ENCODE measurements at regions not wholly inside any gene's neighbourhood (a gene's known extent, or its start where the extent isn't known, plus 50 kb on each side); places are given as distances from the start of the nearest gene placed in this dataset.
A peak's percentile ranks its signal among the peaks of the same experiment; 100 is the strongest.

DNA sequence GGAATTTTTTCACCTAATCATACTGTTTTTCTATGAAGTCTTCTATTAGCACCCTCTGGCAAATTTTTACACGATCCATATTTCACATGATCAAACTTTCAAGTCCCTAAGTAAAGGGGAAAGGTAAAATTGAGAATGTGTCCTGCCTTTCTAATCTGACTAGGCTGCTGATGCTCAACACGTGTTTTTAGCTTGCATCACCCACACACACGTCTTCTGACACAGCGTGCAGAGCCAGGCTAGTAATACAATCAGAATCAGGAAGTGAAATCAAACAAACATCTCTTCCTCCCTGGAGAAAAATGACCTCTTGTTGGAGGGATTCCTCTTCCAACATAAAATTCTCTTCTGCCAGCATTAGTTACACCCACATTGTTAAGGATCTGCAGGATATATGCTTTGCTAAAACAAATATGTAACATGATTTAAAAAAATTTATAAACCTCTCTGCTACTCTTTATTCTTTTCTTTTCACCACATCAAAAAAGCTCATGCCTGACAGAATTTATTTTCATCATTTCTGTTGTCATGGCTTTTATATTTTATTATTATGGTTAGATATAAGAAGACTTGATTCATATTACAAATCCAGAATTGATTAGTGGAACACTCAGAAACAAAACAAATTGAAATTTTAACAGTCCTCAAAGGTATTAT is 122.4 kb downstream of the RAP2B start:
- Mint-ChIP-seq H3K36me3 (no peaks in the 10 kb centered on the region), H3K4me1 (peaks cover 28% of the 10 kb centered on the region), H3K27ac (peak overlapping the region; percentile 87), H3K27me3 (no peaks in the 10 kb centered on the region), H3K4me3 (no peak overlapping the region), H3K9me3 (no peaks in the 10 kb centered on the region)
- DNase-seq, result peak; percentile 42

DNA sequence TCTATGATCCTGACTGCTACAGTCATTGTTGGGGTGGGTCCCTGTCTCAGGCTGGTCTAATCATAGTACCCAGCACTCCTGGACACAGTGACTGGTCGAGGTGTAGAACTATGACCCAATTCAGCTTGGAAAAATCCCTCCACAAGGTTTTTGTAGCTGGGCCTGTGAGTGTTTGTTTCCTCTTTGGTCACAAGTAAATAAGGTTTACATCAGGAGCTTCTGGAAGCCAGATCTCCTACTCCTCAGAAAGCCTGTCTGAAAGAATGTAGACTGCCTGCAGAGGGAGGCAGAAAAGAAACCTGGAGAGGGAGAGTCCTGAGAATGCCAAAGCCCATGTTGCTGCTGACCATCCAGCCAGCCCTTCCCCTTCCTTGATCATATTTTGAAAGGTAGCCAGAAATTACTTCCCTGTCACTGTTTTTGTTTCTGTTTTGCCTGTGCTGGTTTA is 123.2 kb downstream of the RAP2B start:
- H3K27me3 Mint-ChIP-seq, result no peaks in the 10 kb centered on the region
- no peak for DNase-seq
- peak overlapping the region; percentile 31 for H3K27ac Mint-ChIP-seq
- H3K4me1 Mint-ChIP-seq, result peaks cover 32% of the 10 kb centered on the region
- H3K36me3 Mint-ChIP-seq, result no peaks in the 10 kb centered on the region
- H3K4me3 Mint-ChIP-seq, result no peak overlapping the region
- H3K9me3 Mint-ChIP-seq, result no peaks in the 10 kb centered on the region

DNA sequence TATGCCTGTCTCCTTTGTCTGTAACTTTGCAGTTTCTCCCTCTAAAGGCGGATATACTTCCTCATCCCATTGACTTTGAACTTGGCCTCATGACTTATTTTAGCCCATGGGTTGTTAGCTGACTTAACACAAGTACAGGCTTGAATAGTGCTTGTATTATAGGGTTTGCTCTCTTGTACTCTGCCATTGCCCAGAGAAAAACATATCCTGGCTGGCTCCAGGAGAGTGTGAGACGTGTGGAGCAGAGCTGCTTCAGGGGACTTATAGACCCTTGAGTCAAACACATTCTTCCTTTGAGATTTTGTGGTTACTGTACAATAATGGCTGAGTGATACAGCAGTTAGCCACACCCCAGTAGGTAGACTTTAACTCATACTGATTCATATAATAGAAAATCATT is 124.0 kb downstream of the RAP2B start:
- peaks cover 39% of the 10 kb centered on the region for H3K4me1 Mint-ChIP-seq
- DNase-seq, result no peak
- H3K4me3 Mint-ChIP-seq, result no peak overlapping the region
- no peaks in the 10 kb centered on the region for H3K27me3 Mint-ChIP-seq
- no peak overlapping the region for H3K27ac Mint-ChIP-seq
- no peaks in the 10 kb centered on the region for H3K9me3 Mint-ChIP-seq
- H3K36me3 Mint-ChIP-seq, result no peaks in the 10 kb centered on the region

DNA sequence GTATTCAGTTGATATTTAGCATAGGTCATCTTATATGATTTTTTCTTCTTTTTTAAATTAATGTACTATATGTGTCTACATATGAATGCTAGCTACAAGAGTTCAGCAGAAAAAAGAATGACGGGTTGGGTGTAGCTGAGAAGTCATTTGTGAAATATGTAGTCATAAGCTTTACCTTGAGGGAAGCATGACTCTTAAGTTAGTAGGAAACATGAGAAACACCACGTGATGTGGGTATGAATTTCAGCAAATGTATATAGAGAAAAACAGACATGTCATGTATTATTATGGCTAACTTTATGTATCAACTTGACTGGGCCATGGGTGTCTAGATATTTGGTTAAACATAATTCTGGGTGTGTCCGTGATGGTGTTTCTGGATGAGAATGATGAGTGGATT is 125.0 kb downstream of the RAP2B start:
- Mint-ChIP-seq H3K9me3 (no peaks in the 10 kb centered on the region), H3K27ac (no peak overlapping the region), H3K4me1 (peaks cover 43% of the 10 kb centered on the region), H3K4me3 (no peak overlapping the region), H3K36me3 (no peaks in the 10 kb centered on the region), H3K27me3 (no peaks in the 10 kb centered on the region)
- DNase-seq, result no peak

DNA sequence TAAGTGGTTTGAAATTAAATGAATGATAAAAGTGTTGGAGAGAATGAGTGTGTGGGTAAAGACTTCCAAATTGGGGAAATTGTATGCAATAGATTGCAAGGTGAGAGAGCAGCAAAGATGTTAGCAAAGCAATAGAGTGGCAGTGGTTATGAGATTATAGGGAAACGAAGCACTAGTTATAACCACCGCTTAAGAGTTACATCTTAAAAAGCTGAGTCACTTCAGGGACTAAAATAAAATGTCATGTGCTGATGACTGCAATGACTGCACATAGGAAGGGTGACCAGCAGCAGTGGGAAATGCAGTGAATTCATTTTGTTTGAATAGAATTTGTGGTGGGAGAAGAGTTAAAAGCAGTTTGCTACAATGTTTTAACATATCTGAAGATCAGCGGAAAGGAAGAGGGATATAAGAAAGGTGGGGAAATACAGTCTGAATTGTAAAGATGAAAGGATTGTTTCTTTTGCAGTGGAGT is 127.3 kb downstream of the RAP2B start:
- H3K4me3 Mint-ChIP-seq, result no peak overlapping the region
- peaks cover 40% of the 10 kb centered on the region for H3K4me1 Mint-ChIP-seq
- no peak for DNase-seq
- no peaks in the 10 kb centered on the region for H3K27me3 Mint-ChIP-seq
- no peaks in the 10 kb centered on the region for H3K36me3 Mint-ChIP-seq
- H3K27ac Mint-ChIP-seq, result no peak overlapping the region
- H3K9me3 Mint-ChIP-seq, result no peaks in the 10 kb centered on the region

DNA sequence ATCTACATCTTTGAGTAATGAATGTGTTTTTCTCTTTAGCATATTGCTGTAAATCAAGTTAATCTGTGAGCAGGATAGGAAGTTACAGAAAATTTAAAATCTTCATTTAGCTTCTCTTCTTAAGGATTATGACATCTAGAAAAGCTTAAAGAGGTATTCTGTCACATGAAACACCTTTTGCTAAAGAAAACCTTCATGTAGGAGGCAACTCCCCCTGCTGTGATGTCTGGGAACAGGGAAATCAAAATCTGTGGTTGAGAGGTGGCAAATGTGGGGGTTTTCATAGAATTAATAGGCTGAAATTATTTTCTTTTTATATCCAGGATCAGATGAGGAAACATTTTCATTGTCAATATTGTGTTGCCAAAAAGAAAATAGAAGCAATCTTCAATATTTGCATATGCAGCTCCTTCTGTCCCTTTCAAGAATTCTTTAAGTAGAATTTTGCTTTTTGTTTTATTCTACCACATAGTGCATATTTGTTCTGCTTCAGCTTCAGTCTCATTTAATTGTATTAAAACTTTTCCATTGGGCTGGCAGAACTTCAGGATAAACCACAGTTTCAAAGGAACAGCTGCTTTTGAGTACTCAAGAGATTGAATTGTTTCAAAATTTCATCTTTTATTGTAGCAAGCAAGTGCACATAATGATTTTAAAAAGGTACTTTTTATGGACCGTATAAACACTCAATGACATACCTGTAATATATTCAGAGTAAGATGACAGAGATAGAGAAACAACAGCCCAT is 128.4 kb downstream of the RAP2B start:
- H3K4me1 Mint-ChIP-seq, result peaks cover 34% of the 10 kb centered on the region
- H3K9me3 Mint-ChIP-seq, result no peaks in the 10 kb centered on the region
- H3K27ac Mint-ChIP-seq, result no peak overlapping the region
- no peak for DNase-seq
- H3K36me3 Mint-ChIP-seq, result no peaks in the 10 kb centered on the region
- no peaks in the 10 kb centered on the region for H3K27me3 Mint-ChIP-seq
- H3K4me3 Mint-ChIP-seq, result no peak overlapping the region

DNA sequence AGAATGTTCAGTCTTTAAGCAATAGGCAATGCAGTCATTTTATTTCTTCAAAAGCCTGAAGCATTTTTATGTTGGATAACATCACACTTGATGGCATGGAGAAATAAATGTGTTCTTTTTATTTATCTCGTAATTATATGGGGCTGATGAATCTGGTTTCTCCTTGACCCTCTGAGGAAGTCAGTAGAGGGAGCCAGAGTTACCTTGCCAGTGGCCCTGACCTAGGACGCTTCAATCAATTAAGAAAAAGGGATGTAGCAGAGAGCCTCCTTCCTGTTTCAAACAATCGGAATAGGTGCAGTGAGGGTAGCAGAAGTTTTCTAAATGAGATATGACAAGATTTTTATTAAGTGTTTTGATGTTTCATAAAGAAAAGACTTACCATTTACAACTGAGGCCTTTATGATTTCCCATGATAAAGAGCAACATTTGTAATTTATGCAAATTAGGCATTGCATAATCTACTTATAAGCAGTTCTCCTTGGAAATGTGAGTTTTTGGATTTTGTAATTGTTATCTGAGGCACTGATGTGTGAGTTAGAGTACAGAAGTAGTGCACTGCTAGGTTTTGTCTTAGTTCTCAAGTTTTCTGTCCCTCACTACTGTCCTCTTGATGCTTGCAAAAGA is 129.1 kb downstream of the RAP2B start:
- no peak overlapping the region for H3K27ac Mint-ChIP-seq
- H3K9me3 Mint-ChIP-seq, result no peaks in the 10 kb centered on the region
- no peaks in the 10 kb centered on the region for H3K36me3 Mint-ChIP-seq
- no peak overlapping the region for H3K4me3 Mint-ChIP-seq
- H3K4me1 Mint-ChIP-seq, result peaks cover 28% of the 10 kb centered on the region
- no peaks in the 10 kb centered on the region for H3K27me3 Mint-ChIP-seq
- DNase-seq, result no peak

DNA sequence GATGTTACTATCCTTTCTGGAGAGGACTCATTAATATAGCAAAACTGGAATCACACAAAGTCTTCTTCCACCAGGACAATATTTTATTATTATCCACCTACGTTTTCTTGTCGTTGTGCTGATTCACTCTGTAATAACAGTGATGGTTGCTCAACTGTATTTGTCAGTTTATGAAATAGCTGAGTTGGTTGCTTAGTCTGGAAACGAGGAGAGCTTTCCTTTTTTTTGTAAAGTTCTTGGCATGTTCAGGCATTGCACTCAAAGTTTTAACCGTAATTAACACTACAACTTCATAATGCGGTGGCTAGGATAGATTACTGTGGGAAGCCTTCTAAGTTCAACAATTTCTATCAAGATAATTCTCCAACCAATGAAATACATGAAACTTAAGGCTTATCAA is 131.2 kb downstream of the RAP2B start:
- no peaks in the 10 kb centered on the region for H3K36me3 Mint-ChIP-seq
- H3K27ac Mint-ChIP-seq, result no peak overlapping the region
- H3K9me3 Mint-ChIP-seq, result no peaks in the 10 kb centered on the region
- no peak for DNase-seq
- H3K4me3 Mint-ChIP-seq, result no peak overlapping the region
- H3K4me1 Mint-ChIP-seq, result peaks cover 20% of the 10 kb centered on the region
- H3K27me3 Mint-ChIP-seq, result no peaks in the 10 kb centered on the region

DNA sequence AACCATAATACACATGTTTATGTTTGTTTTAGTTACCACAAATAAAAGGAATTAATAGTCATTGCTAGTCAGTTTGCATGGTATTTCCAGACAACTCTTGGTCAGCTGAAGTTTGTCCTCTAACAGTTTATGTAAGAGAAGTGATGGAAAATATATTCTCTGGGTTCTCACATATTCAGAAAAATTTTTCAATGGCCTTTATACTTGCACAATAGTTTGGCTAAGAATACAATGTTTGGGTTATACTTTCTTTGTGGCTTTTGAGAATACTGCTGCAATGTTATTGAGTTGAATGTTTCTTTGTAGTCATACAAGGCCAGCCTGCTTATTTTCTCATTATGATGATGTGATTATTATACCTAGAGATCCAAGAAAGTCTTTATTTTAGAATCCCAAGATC is 133.9 kb downstream of the RAP2B start:
- H3K27me3 Mint-ChIP-seq, result no peaks in the 10 kb centered on the region
- DNase-seq, result no peak
- no peaks in the 10 kb centered on the region for H3K36me3 Mint-ChIP-seq
- no peak overlapping the region for H3K27ac Mint-ChIP-seq
- H3K4me3 Mint-ChIP-seq, result no peak overlapping the region
- no peaks in the 10 kb centered on the region for H3K9me3 Mint-ChIP-seq
- H3K4me1 Mint-ChIP-seq, result peaks cover 6% of the 10 kb centered on the region

DNA sequence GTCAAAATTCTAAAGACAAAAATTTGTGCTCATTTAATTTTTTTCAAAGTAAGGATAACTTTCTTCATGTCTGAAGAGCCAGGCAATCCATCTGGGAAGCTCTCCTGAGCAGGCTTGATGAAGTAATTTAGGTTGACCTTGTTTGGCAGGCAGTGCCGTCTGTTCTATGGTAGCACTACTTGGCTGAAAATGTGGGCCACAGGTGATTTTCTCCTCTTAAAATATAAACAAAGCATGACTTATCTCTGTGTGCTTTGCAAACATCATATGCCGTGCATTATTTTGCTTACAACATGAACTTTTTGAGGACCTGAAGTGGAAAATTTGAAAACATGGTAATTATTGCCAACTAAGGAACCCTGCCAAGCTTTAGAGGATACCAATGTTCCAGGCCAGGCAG is 143.2 kb downstream of the RAP2B start:
- Mint-ChIP-seq H3K9me3 (no peaks in the 10 kb centered on the region), H3K27ac (no peak overlapping the region), H3K4me3 (no peak overlapping the region), H3K4me1 (no peaks in the 10 kb centered on the region), H3K36me3 (no peaks in the 10 kb centered on the region), H3K27me3 (no peaks in the 10 kb centered on the region)
- no peak for DNase-seq

DNA sequence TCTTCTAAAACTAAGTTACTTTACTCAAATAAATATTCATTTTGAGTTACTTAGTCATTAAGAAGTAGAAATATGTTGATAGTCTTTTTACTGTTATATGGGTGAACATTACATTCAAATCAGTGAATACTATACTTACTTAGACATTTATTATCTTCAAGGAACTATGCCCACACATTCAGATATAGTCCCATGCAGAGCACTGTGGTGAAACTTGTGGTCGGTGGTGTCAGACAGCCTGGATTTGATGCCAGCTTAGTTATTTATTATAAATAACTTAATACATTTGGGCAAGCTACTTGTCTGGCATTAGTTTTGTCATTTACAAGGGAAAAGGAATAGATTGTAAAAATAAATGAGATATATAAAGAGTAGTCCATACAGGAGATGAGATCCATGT is 149.5 kb downstream of the RAP2B start:
- Mint-ChIP-seq H3K4me1 (peaks cover 6% of the 10 kb centered on the region), H3K36me3 (no peaks in the 10 kb centered on the region), H3K9me3 (peaks cover 2% of the 10 kb centered on the region), H3K27me3 (no peaks in the 10 kb centered on the region), H3K4me3 (no peak overlapping the region), H3K27ac (no peak overlapping the region)
- DNase-seq, result no peak

DNA sequence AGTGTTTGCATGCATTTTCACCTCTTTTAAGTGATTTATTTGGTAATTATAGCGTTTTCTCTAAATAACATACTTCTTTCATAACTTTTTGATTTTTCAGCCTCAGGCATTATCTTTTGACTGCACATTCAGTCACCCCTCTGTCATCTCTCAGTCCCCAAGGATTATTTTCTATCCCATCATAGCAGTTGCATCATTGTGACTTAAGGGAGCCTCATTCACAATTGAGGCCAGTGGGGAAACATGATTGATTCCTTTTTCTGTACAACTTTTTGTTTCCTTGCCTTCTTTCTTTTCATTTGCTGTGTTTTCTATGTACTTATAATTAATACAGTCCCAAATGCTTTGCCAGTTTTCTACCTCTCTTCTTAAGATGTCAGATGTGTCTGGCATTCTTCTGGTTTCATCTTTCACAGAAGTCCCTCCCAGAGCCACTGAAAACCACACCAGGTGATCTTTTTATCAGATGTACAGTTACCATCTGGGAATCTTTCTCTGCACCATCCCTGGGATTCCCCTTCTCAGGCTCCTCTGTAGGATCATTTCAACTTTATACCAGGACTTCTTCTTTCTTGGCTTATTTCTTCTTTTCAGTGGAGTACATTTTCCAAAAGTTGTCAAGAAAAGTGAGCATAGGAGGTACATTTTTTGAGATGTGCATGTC is 151.4 kb downstream of the RAP2B start:
- H3K36me3 Mint-ChIP-seq, result no peaks in the 10 kb centered on the region
- H3K9me3 Mint-ChIP-seq, result peaks cover 2% of the 10 kb centered on the region
- no peaks in the 10 kb centered on the region for H3K27me3 Mint-ChIP-seq
- H3K27ac Mint-ChIP-seq, result no peak overlapping the region
- DNase-seq, result no peak
- no peak overlapping the region for H3K4me3 Mint-ChIP-seq
- H3K4me1 Mint-ChIP-seq, result peaks cover 6% of the 10 kb centered on the region

DNA sequence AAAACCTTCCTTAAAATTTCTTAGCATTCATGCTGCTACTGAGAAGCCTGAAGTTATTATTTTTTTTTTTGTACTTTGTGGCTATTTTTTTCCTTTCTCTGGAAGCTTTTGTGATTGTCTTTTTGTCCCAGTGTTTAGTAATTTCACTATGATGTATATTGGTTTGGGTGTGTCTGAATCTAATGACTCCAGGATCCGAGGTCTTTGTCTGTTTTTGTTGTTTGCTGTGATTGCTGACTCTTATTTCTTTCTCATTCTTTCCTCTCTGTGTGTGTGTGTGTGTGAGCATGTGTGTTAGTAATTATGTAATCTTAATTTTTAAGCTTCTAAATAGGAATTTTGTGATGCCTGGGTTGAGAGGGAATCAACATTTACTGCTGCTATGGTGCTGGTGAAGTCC is 152.0 kb downstream of the RAP2B start:
- no peaks in the 10 kb centered on the region for H3K36me3 Mint-ChIP-seq
- H3K27ac Mint-ChIP-seq, result no peak overlapping the region
- peaks cover 2% of the 10 kb centered on the region for H3K9me3 Mint-ChIP-seq
- peaks cover 9% of the 10 kb centered on the region for H3K4me1 Mint-ChIP-seq
- no peak for DNase-seq
- H3K27me3 Mint-ChIP-seq, result no peaks in the 10 kb centered on the region
- H3K4me3 Mint-ChIP-seq, result no peak overlapping the region

DNA sequence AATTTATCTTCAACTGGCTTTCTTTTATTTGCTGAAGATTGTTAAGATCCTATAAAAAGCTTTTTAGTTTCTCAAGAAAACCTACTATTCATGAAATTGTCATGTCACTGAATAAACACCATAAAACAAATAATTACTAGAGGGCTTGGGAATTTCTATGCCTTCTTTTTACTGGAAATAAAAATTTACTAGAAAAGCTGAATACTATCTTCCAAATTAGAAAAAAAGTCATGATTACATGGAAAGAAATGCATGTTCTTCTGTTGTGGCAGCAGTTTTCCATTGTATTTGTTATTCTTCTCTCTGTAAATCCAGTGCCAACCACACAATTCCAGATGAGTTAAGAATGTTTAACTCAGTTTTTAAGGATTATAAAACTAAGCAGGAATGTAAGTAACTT is 153.8 kb downstream of the RAP2B start:
- Mint-ChIP-seq H3K27me3 (no peaks in the 10 kb centered on the region), H3K27ac (no peak overlapping the region), H3K4me3 (no peak overlapping the region), H3K9me3 (peaks cover 2% of the 10 kb centered on the region), H3K4me1 (peaks cover 22% of the 10 kb centered on the region), H3K36me3 (no peaks in the 10 kb centered on the region)
- no peak for DNase-seq
